PFSK-1 (cell line): ENCODE measurements at regions not wholly inside any gene's neighbourhood (a gene's known extent, or its start where the extent isn't known, plus 50 kb on each side); places are given as distances from the start of the nearest gene placed in this dataset.

ENCODE experiments used
- FOXP2 ChIP-seq: optimal IDR thresholded peaks from 2 replicates; pipeline ENCODE3; 2011; ENCODE audit warnings: borderline replicate concordance, control low read depth, inconsistent platforms; ENCODE audit not compliant: insufficient read depth; ENCODE audit errors: extremely low read length, extremely low read depth
- POLR2AphosphoS5 ChIP-seq: IDR thresholded peaks from 2 replicates; pipeline ENCODE4 v1.6.1; 2012; ENCODE audit warnings: low read depth, mild to moderate bottlenecking, control low read depth, low read length, moderate library complexity
- REST ChIP-seq, 2 experiments: IDR thresholded peaks; 2 replicates each; pipeline versions ENCODE4 v1.6.1 to v1.8.0; 2011 to 2012; ENCODE audit warnings: low read depth in 2 of 2, low read length in 2 of 2, control low read depth in 1 of 2, inconsistent platforms in 1 of 2, mild to moderate bottlenecking in 1 of 2, moderate library complexity in 1 of 2; ENCODE audit not compliant: insufficient read depth in 1 of 2
- SIN3A ChIP-seq: IDR thresholded peaks from 2 replicates; pipeline ENCODE4 v1.6.1; 2012; ENCODE audit warnings: mild to moderate bottlenecking, low read length, moderate library complexity, borderline replicate concordance; ENCODE audit not compliant: insufficient read depth
- TAF1 ChIP-seq: IDR thresholded peaks from 2 replicates; pipeline ENCODE4 v1.6.1; 2012; ENCODE audit warnings: low read length, control low read depth, borderline replicate concordance; ENCODE audit not compliant: insufficient read depth

- TF ChIP-seq POLR2AphosphoS5: no peak
- no peak for TF ChIP-seq TAF1
- TF ChIP-seq FOXP2: no peak
- TF ChIP-seq REST (IDR thresholded peaks at IDR 0.05; ENCODE audit: insufficient read depth in 1 of 2, low read depth in 2 of 2, low read length in 2 of 2): no peak
- no peak for TF ChIP-seq SIN3A
Observed at GRCh38 chr2:215764441-215765048, 248.8 kb downstream of the MREG start.

GRCh38 chr2:215760557-215760956 is 252.8 kb downstream of the MREG start:
- TF ChIP-seq POLR2AphosphoS5 (no peak), SIN3A (no peak), TAF1 (no peak), FOXP2 (no peak), REST (IDR thresholded peaks at IDR 0.05; ENCODE audit: insufficient read depth in 1 of 2, low read depth in 2 of 2, low read length in 2 of 2) (no peak)

DNA sequence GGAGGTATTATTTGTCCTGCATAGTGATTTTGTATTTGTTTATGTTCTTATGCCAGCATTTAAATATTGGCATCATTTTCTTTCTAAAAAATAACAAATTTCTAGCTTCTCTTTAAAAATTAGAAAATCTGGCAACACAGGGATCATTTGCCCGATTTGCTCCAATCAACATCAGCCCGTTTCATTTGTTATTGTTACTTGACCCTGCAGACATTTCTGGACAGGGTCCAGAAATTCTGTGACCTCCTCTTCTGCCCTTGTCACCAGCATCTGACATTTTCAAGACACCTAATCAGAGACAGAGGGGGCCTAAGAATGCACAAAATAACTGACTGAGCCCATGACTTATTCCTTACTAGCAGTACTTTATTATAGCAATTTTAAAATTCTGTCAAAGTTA is 253.3 kb downstream of the MREG start:
- TF ChIP-seq SIN3A (no peak), POLR2AphosphoS5 (no peak), TAF1 (no peak), FOXP2 (no peak), REST (IDR thresholded peaks at IDR 0.05; ENCODE audit: insufficient read depth in 1 of 2, low read depth in 2 of 2, low read length in 2 of 2) (no peak)

GRCh38 chr2:215758691-215759090 is 254.7 kb downstream of the MREG start:
- no peak for TF ChIP-seq FOXP2

GRCh38 chr2:215756346-215756730 is 257.0 kb downstream of the MREG start:
- TF ChIP-seq TAF1 (no peak), SIN3A (no peak), REST (IDR thresholded peaks at IDR 0.05; ENCODE audit: insufficient read depth in 1 of 2, low read depth in 2 of 2, low read length in 2 of 2) (no peak), POLR2AphosphoS5 (no peak), FOXP2 (no peak)
